NCI-H1417 (cell line): ENCODE measurements at regions not wholly inside any gene's neighbourhood (a gene's known extent, or its start where the extent isn't known, plus 50 kb on each side); places are given as distances from the start of the nearest gene placed in this dataset.

Experiments used
- DNase-seq, 3 experiments: peaks; one replicate each; lab custom pipeline; 2025; lab: John Stamatoyannopoulos, UW

GRCh38 chr6:44062771-44063560, 64.3 kb downstream of the MRPL14 start:
- DNase-seq, result no peak

- DNase-seq, result no peak
Measured at GRCh38 chr6:44062105-44062770, 65.0 kb downstream of the MRPL14 start.

GRCh38 chr6:44061375-44062104, 65.7 kb downstream of the MRPL14 start:
- DNase-seq, result no peak

GRCh38 chr6:44060612-44061374, 66.5 kb downstream of the MRPL14 start:
- no peak for DNase-seq

GRCh38 chr6:44059359-44060346, 67.6 kb downstream of the MRPL14 start:
- no peak for DNase-seq

- no peak for DNase-seq
Measured at GRCh38 chr6:44058617-44059358, 68.5 kb downstream of the MRPL14 start.

GRCh38 chr6:44057931-44058616, 69.2 kb downstream of the MRPL14 start:
- no peak for DNase-seq

GRCh38 chr6:44057238-44057930, 69.9 kb downstream of the MRPL14 start:
- no peak for DNase-seq

- no peak for DNase-seq
Measured at GRCh38 chr6:44056392-44057237, 70.6 kb downstream of the MRPL14 start.

GRCh38 chr6:44054721-44055559, 72.3 kb downstream of the MRPL14 start:
- no peak for DNase-seq

GRCh38 chr6:44053760-44054556, 73.3 kb downstream of the MRPL14 start:
- no peak for DNase-seq

- no peak for DNase-seq
Measured at GRCh38 chr6:44053106-44053756, 74.0 kb downstream of the MRPL14 start.

- DNase-seq, result no peak
Measured at GRCh38 chr6:44052419-44053023, 74.7 kb downstream of the MRPL14 start.

- no peak for DNase-seq
Measured at GRCh38 chr6:44051515-44051914, 75.7 kb downstream of the MRPL14 start.

- DNase-seq, result no peak
Measured at GRCh38 chr6:44050872-44051505, 76.3 kb downstream of the MRPL14 start.
